SKM-1 treated with dmso at 0.1 percent for 144 hours (cell line): ENCODE measurements at regions not wholly inside any gene's neighbourhood (a gene's known extent, or its start where the extent isn't known, plus 50 kb on each side); places are given as distances from the start of the nearest gene placed in this dataset.

Source experiments
- DNase-seq: peaks from one replicate; lab custom pipeline; 2025; ENCODE audit not compliant: unreplicated experiment; lab: John Stamatoyannopoulos, UW

- no peak for DNase-seq
Measured at GRCh38 chr1:192943108-192943507, 116.1 kb downstream of the UCHL5 start.

- no peak for DNase-seq
Measured at GRCh38 chr1:192943522-192943921, 115.6 kb downstream of the UCHL5 start.

GRCh38 chr1:192945390-192946130, 113.6 kb downstream of the UCHL5 start:
- no peak for DNase-seq

GRCh38 chr1:192949783-192950182, 109.4 kb downstream of the UCHL5 start:
- no peak for DNase-seq

- DNase-seq, result no peak
Measured at GRCh38 chr1:192950926-192951325, 108.2 kb downstream of the UCHL5 start.

- DNase-seq, result peak; percentile 8
Measured at GRCh38 chr1:192951691-192952460, 107.3 kb downstream of the UCHL5 start.

GRCh38 chr1:192952646-192953045, 106.5 kb downstream of the UCHL5 start:
- no peak for DNase-seq

GRCh38 chr1:192954705-192955265, 104.4 kb downstream of the UCHL5 start:
- DNase-seq, result peak; percentile 18

- no peak for DNase-seq
Measured at GRCh38 chr1:192958350-192958749, 100.8 kb downstream of the UCHL5 start.

- DNase-seq, result no peak
Measured at GRCh38 chr1:192958871-192959270, 100.3 kb downstream of the UCHL5 start.

- no peak for DNase-seq
Measured at GRCh38 chr1:192959657-192960186, 99.4 kb downstream of the UCHL5 start.
